ENCODE measurements at regions not wholly inside any gene's neighbourhood (a gene's known extent, or its start where the extent isn't known, plus 50 kb on each side); places are given as distances from the start of the nearest gene placed in this dataset.

- TF ChIP-seq KDM5A (IDR thresholded peaks at IDR 0.05; ENCODE audit: low read length) (no peak), GABPA (IDR thresholded peaks at IDR 0.05; ENCODE audit: borderline replicate concordance, insufficient read depth, low read length) (no peak)
Observed at GRCh38 chr17:438191-438590, 85.6 kb upstream of the RPH3AL start (continued).

Data from H1 (cell line).